Fibroblast of lung (primary cell): ENCODE measurements at regions not wholly inside any gene's neighbourhood (a gene's known extent, or its start where the extent isn't known, plus 50 kb on each side); places are given as distances from the start of the nearest gene placed in this dataset.

Source experiments
- EZH2 ChIP-seq: IDR thresholded peaks from 2 replicates; pipeline ENCODE4 v1.5.1; 2012; ENCODE audit warnings: low read length, control low read depth, mild to moderate bottlenecking; ENCODE audit errors: missing control alignments
- TF ChIP-seq, protein P1 (sequence below), 2 donors: IDR thresholded peaks in 1 of 2; conservative IDR thresholded peaks in 1 of 2; 1 replicate in 1 of 2; 2 replicates in 1 of 2; pipeline ENCODE4 v1.5.1; 2011 to 2012; ENCODE audit warnings: low read length in 2 of 2, control low read depth in 1 of 2, inconsistent platforms in 1 of 2, low read depth in 1 of 2, mild to moderate bottlenecking in 1 of 2

DNA sequence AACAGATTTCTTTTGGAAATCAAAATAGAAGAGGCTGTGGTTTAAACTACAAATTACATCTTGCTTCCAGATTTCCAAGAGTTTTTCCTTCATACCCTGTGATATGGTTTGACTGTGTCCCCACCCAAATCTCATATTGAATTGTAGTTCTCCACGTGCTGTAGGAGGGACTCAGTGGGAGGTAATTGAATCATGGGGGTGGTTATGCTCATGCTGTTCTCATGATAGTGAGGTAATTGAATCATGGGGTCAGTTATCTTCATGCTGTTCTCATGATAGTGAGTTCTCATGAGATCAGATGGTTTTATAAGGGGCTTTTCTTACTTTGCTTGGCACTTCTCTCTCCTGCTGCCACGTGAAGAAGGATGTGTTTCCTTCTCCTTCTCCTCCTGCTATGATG lies 687.0 kb upstream of the ZNF608 start:
- TF ChIP-seq, protein P1, sequence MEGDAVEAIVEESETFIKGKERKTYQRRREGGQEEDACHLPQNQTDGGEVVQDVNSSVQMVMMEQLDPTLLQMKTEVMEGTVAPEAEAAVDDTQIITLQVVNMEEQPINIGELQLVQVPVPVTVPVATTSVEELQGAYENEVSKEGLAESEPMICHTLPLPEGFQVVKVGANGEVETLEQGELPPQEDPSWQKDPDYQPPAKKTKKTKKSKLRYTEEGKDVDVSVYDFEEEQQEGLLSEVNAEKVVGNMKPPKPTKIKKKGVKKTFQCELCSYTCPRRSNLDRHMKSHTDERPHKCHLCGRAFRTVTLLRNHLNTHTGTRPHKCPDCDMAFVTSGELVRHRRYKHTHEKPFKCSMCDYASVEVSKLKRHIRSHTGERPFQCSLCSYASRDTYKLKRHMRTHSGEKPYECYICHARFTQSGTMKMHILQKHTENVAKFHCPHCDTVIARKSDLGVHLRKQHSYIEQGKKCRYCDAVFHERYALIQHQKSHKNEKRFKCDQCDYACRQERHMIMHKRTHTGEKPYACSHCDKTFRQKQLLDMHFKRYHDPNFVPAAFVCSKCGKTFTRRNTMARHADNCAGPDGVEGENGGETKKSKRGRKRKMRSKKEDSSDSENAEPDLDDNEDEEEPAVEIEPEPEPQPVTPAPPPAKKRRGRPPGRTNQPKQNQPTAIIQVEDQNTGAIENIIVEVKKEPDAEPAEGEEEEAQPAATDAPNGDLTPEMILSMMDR (conservative IDR thresholded peaks at IDR 0.05 in 1 of 2, IDR thresholded peaks at IDR 0.05 in 1 of 2; ENCODE audit: low read depth in 1 of 2, low read length in 2 of 2): no peak
- no peak for TF ChIP-seq EZH2
